Ovary (tissue), 3 donors: ENCODE measurements at regions not wholly inside any gene's neighbourhood (a gene's known extent, or its start where the extent isn't known, plus 50 kb on each side); places are given as distances from the start of the nearest gene placed in this dataset.

Experiments used
- EP300 ChIP-seq: sonication (generic); formaldehyde crosslinking; IDR thresholded peaks from one replicate; pipeline ENCODE4 v1.6.1; 2017; ENCODE audit warnings: antibody characterized with exemption
- POLR2A ChIP-seq: fragments of 450-650 bp; IDR thresholded peaks from one replicate; pipeline ENCODE4 v1.6.1; 2017; ENCODE audit warnings: antibody characterized with exemption, mild to moderate bottlenecking, moderate library complexity
- TF ChIP-seq, protein P1 (sequence below), 3 donors: fragments of 450-650 bp in 2 of 3; fragments of 200-600 bp in 1 of 3; IDR thresholded peaks; one replicate each; pipeline versions ENCODE4 v1.5.1 to v1.8.0; 2016 to 2022; ENCODE audit warnings: antibody characterized with exemption in 3 of 3, mild to moderate bottlenecking in 1 of 3
- donor health status: DM: no; HTN: no; CAD: no.

DNA sequence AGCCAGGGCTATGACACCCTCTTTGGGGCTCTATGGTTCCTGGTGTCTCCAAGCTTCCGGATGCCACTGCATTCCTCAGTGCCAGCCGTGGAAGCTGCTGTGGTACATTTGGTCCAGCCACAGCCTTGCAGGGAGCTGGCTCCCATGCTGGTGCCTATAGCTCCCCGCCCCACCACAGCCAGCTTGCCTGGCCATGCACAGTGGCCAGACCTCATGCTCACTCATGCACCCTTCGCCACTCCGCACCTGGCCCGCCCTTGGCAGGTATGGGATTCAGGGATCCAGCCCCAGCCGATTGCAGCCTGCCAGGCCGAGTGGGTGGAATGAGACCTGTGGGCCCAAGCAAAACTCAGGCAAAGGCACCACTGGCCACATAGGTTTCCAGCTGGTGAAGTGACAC, 354.8 kb downstream of the GRIA2 start:
- no peak for TF ChIP-seq POLR2A
- TF ChIP-seq EP300, result no peak
- TF ChIP-seq, protein P1, sequence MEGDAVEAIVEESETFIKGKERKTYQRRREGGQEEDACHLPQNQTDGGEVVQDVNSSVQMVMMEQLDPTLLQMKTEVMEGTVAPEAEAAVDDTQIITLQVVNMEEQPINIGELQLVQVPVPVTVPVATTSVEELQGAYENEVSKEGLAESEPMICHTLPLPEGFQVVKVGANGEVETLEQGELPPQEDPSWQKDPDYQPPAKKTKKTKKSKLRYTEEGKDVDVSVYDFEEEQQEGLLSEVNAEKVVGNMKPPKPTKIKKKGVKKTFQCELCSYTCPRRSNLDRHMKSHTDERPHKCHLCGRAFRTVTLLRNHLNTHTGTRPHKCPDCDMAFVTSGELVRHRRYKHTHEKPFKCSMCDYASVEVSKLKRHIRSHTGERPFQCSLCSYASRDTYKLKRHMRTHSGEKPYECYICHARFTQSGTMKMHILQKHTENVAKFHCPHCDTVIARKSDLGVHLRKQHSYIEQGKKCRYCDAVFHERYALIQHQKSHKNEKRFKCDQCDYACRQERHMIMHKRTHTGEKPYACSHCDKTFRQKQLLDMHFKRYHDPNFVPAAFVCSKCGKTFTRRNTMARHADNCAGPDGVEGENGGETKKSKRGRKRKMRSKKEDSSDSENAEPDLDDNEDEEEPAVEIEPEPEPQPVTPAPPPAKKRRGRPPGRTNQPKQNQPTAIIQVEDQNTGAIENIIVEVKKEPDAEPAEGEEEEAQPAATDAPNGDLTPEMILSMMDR (IDR thresholded peaks at IDR 0.05), result no peak
